ENCODE measurements at regions not wholly inside any gene's neighbourhood (a gene's known extent, or its start where the extent isn't known, plus 50 kb on each side); places are given as distances from the start of the nearest gene placed in this dataset.

DNA sequence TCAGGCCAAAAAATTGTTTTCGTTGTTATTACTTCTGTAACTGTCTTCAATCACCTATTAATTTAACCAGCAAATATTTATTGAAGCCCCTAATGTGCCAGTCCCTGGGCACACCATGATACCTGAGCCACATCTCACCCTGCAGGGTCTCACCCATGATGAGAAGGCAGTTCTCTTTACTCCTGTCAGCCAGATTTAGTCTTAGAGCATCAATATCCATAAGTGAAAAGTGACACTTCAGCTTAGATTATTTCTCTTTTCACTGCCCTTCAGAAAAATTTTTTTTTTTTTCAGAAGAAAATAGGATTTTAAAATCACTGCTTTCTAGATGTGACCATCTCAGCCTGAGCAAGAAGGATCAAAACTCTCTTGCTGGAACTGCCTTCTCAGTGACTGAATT, 258.6 kb upstream of the NFE2L3 start:
- Histone ChIP-seq H3K27me3 (ENCODE audit: control insufficient read depth, insufficient read depth, low read length) (peaks cover 18% of the 10 kb centered on the region), H3K4me3 (ENCODE audit: low read depth, low read length) (no peak overlapping the region), H3K27ac (ENCODE audit: low read depth, low read length) (no peak overlapping the region), H3K9me3 (ENCODE audit: control insufficient read depth, insufficient read depth, low read length) (no peaks in the 10 kb centered on the region; the same call in 1 of the 2 replicates)
- ChIA-PET POLR2A (interaction anchor here (1.0 kb wide), 1 partner anchor 306 kb away, joined by 5 read pairs; no protein-coding TSS in a partner anchor), CTCF (interaction anchor here (0.6 to 10.2 kb wide), 63 partner anchors 8 to 1900 kb away, joined by 3 to 365 read pairs (median 5); partner anchors contain the start of genes HOXA11 and HOXA9)
- TF ChIP-seq, protein P1, sequence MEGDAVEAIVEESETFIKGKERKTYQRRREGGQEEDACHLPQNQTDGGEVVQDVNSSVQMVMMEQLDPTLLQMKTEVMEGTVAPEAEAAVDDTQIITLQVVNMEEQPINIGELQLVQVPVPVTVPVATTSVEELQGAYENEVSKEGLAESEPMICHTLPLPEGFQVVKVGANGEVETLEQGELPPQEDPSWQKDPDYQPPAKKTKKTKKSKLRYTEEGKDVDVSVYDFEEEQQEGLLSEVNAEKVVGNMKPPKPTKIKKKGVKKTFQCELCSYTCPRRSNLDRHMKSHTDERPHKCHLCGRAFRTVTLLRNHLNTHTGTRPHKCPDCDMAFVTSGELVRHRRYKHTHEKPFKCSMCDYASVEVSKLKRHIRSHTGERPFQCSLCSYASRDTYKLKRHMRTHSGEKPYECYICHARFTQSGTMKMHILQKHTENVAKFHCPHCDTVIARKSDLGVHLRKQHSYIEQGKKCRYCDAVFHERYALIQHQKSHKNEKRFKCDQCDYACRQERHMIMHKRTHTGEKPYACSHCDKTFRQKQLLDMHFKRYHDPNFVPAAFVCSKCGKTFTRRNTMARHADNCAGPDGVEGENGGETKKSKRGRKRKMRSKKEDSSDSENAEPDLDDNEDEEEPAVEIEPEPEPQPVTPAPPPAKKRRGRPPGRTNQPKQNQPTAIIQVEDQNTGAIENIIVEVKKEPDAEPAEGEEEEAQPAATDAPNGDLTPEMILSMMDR (IDR thresholded peaks at IDR 0.05; ENCODE audit: low read depth, low read length) = no peak
- no peak for DNase-seq (ENCODE audit: low read depth, low spot score)

DNA sequence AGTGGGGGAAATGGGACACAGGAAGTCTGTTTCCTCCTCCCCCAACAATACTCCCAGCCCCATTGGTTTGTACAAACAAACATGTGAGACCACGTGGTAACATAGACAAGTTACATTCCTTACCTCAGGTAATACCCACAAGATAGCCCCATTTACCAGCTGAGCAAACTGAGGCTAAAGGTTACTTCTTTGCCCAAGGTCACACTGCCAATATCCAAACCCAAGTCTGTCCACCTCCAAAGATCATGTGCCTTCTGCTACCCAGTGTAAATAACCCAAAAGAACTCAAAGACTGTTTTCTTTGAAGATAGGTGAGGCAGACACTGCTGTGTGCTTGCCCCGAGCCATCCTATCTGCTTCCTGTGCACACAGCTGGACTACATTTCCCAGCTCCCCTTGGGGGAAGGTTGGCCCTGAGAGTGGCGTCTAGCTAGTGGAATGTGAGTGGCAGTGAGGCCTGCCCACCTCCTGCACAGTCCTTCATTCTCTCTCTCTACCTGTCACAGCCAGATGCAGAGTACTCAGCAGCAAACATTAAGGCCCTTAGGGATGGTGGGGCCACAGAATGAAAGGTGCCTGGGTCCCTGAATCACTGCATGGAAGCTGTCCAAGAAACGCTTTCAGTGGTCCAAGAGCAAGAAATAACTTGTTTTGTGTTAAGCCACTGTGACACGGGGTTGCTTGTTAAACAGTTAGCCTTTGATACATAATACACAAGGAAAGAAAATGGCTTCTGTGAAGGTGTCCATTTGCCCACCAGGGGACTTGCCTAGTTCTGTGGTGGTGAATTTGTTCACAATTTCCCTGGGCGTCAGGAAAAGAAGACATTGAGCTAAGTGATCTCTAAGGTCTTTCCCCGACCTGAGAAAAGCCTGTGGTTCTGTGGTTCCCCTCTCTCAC, 257.7 kb upstream of the NFE2L3 start:
- ChIA-PET POLR2A (no interaction called here), CTCF (interaction anchor here (0.5 to 10.2 kb wide), 24 partner anchors 10 to 1293 kb away, joined by 3 to 365 read pairs (median 9); no protein-coding TSS in a partner anchor)
- Histone ChIP-seq H3K27me3 (ENCODE audit: control insufficient read depth, insufficient read depth, low read length) (peaks cover 18% of the 10 kb centered on the region), H3K4me3 (ENCODE audit: low read depth, low read length) (no peak overlapping the region), H3K27ac (ENCODE audit: low read depth, low read length) (no peak overlapping the region), H3K9me3 (ENCODE audit: control insufficient read depth, insufficient read depth, low read length) (no peaks in the 10 kb centered on the region; the same call in 1 of the 2 replicates)
- DNase-seq (ENCODE audit: low read depth, low spot score) = no peak
- TF ChIP-seq, protein P1 (IDR thresholded peaks at IDR 0.05; ENCODE audit: low read depth, low read length) = no peak

DNA sequence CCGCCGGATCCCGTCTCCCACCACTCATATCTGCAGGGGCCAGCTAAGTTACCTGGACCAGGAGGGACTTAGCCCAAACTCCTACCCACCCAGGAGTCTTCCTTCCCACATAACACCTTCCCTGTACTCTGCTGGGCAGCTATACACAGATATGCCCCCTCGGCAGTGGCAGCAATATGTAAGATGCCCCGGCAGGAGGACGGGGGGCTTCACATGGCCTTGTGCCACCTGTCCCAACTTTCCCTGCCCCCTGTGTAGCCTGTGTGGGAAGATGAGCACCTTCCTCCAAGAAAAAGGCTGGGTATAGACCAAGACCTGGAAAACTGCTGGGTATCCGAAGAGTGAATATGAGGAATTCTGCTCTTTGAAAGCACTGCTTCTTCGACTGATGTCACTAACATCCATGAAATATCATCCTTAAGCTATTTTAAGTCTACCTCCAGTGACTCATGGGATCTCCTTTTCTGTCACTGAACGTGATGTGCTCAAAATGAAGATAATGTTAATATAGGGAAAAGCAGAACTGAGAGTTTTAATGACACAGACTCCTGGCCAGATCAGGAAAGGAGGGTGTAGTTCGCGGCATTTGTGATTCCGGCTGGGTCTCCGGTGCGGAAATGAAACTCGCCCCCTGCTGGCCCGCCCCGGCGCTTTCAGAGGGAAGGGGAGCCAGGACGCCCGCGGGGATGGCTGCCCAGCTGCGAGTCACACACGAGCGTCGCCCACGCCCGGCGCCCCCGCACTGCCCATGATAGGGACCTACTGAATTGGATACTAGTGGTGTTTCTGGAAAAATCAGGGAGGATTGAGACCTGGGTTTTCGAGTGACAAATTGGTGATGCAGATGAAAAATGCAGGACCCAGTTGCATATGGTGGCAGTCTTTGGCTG, 256.9 kb upstream of the NFE2L3 start:
- H3K4me3 ChIP-seq (ENCODE audit: low read depth, low read length) = no peak overlapping the region
- DNase-seq (ENCODE audit: low read depth, low spot score) = no peak

DNA sequence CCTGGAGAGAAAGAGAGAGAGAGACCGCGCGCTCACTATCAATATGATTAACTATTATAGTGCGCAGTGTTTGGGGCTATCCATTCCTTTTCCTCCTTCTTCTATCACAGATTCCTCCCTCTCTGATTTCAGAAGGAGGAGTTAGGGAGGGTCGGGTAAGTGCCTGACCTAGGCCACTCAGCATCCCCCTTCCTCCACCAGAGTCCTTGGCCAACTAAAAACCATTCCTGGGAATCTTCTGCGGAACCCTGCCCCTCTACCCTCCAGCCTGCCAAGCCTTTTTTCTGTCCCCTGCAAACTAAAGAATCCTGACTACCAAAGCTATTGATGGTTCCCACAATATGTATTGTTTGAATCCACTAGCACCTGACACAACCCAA, 256.2 kb upstream of the NFE2L3 start:
- ChIA-PET POLR2A (no interaction called here), CTCF (interaction anchor here (0.8 to 10.2 kb wide), 15 partner anchors 18 to 1266 kb away, joined by 3 to 365 read pairs (median 5); no protein-coding TSS in a partner anchor)
- Histone ChIP-seq H3K27me3 (ENCODE audit: control insufficient read depth, insufficient read depth, low read length) (peaks cover 16% of the 10 kb centered on the region), H3K27ac (ENCODE audit: low read depth, low read length) (no peak overlapping the region), H3K4me3 (ENCODE audit: low read depth, low read length) (no peak overlapping the region), H3K9me3 (ENCODE audit: control insufficient read depth, insufficient read depth, low read length) (no peaks in the 10 kb centered on the region; the same call in 1 of the 2 replicates)
- TF ChIP-seq, protein P1 (IDR thresholded peaks at IDR 0.05; ENCODE audit: low read depth, low read length) = no peak
- DNase-seq (ENCODE audit: low read depth, low spot score) = no peak

More for the DNA sequence above, 256.9 kb upstream of the NFE2L3 start:
- ChIA-PET POLR2A (no interaction called here), CTCF (interaction anchor here (0.5 to 10.2 kb wide), 17 partner anchors 18 to 1292 kb away, joined by 3 to 365 read pairs (median 4); no protein-coding TSS in a partner anchor)
- Histone ChIP-seq H3K27ac (ENCODE audit: low read depth, low read length) (no peak overlapping the region), H3K27me3 (ENCODE audit: control insufficient read depth, insufficient read depth, low read length) (peaks cover 17% of the 10 kb centered on the region), H3K9me3 (ENCODE audit: control insufficient read depth, insufficient read depth, low read length) (no peaks in the 10 kb centered on the region; the same call in 1 of the 2 replicates)
- TF ChIP-seq, protein P1 (IDR thresholded peaks at IDR 0.05; ENCODE audit: low read depth, low read length) = peak; percentile 70

Data from AG04450 (cell line).